Stimulated activated CD8-positive, alpha-beta memory T cell treated with anti-CD3 and anti-CD28 coated beads, Interleukin-15, amount 100 ng/mL, for 48 hours (primary cell): ENCODE measurements at regions not wholly inside any gene's neighbourhood (a gene's known extent, or its start where the extent isn't known, plus 50 kb on each side); places are given as distances from the start of the nearest gene placed in this dataset.
"Not testable (repeated sequence)": the region's sequence is repeated elsewhere in the genome, so short reads cannot be mapped to it uniquely, and the experiment has no call there.

Experiments
- DNase-seq, 2 donors: peaks; one replicate each; pipeline ENCODE4 v3.0.0-alpha.2; 2020; ENCODE audit warnings: low read depth in 2 of 2

GRCh38 chr13:32828711-32829110 lies 187.5 kb upstream of the KL start:
- no peak for DNase-seq

GRCh38 chr13:32829269-32829668 lies 187.0 kb upstream of the KL start:
- no peak for DNase-seq

GRCh38 chr13:32829676-32830335 lies 186.4 kb upstream of the KL start:
- no peak for DNase-seq

GRCh38 chr13:32830336-32831031 lies 185.7 kb upstream of the KL start:
- no peak for DNase-seq

GRCh38 chr13:32837307-32837972 lies 178.8 kb upstream of the KL start:
- no peak for DNase-seq

- DNase-seq = no peak
Measured at GRCh38 chr13:32837973-32838927, 178.0 kb upstream of the KL start.

- DNase-seq = no peak
Measured at GRCh38 chr13:32838945-32839344, 177.3 kb upstream of the KL start.

GRCh38 chr13:32840113-32840512 lies 176.1 kb upstream of the KL start:
- no peak for DNase-seq

- DNase-seq = no peak
Measured at GRCh38 chr13:32840989-32841713, 175.1 kb upstream of the KL start.

- DNase-seq = no peak
Measured at GRCh38 chr13:32845952-32846950, 170.0 kb upstream of the KL start.

- not testable (repeated sequence) for DNase-seq
Measured at GRCh38 chr13:32847976-32848375, 168.2 kb upstream of the KL start.

GRCh38 chr13:32849369-32849768 lies 166.9 kb upstream of the KL start:
- DNase-seq = no peak

- no peak for DNase-seq
Measured at GRCh38 chr13:32850316-32851052, 165.7 kb upstream of the KL start.

GRCh38 chr13:32851083-32852069 lies 164.8 kb upstream of the KL start:
- no peak for DNase-seq

- no peak for DNase-seq
Measured at GRCh38 chr13:32852526-32852925, 163.7 kb upstream of the KL start.

- DNase-seq = no peak
Measured at GRCh38 chr13:32857077-32857476, 159.1 kb upstream of the KL start.

- no peak for DNase-seq
Measured at GRCh38 chr13:32857689-32858088, 158.5 kb upstream of the KL start.

GRCh38 chr13:32859707-32860292 lies 156.4 kb upstream of the KL start:
- no peak for DNase-seq
